ENCODE measurements at regions not wholly inside any gene's neighbourhood (a gene's known extent, or its start where the extent isn't known, plus 50 kb on each side); places are given as distances from the start of the nearest gene placed in this dataset.

GRCh38 chr15:93506646-93507045 is 417.6 kb upstream of the RGMA start:
- no peak for DNase-seq (ENCODE audit: low spot score)
- no peak for TF ChIP-seq CTCF (IDR thresholded peaks at IDR 0.05; ENCODE audit: extremely low read depth, insufficient read depth, missing control alignments)
- in situ Hi-C loops (cut with MboI; ENCODE audit: low pct_unique_long_range_greater_than_20kb, low sequenced_read_pairs, unreplicated experiment), result no loop called here

DNA sequence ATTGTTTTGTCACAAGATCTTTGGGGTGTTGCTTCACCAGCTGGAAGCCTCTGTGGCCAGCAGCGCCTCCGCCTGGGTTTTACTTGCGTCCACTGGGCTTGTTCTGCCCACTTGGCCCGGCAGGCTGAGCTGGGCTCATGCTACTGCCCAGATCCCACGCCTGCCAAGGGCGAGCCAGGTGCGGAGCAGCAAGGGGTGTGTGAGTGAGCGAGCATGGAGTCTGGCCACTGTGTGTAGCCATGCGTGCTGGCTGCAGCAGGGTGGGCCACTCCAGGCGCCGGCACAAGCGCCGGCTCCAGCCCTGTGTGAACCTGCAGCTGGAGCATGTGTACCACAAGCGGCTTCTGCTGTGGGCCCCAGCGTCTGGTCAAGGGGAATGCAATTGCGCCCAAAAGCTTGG is 416.5 kb upstream of the RGMA start:
- no peak for DNase-seq (ENCODE audit: low spot score)
- in situ Hi-C loops (cut with MboI; ENCODE audit: low pct_unique_long_range_greater_than_20kb, low sequenced_read_pairs, unreplicated experiment), result no loop called here
- no peak for TF ChIP-seq CTCF (IDR thresholded peaks at IDR 0.05; ENCODE audit: extremely low read depth, insufficient read depth, missing control alignments)

GRCh38 chr15:93501946-93502345 is 412.9 kb upstream of the RGMA start:
- DNase-seq (ENCODE audit: low spot score), result no peak
- in situ Hi-C loops (cut with MboI; ENCODE audit: low pct_unique_long_range_greater_than_20kb, low sequenced_read_pairs, unreplicated experiment), result no loop called here
- TF ChIP-seq CTCF (IDR thresholded peaks at IDR 0.05; ENCODE audit: extremely low read depth, insufficient read depth, missing control alignments), result no peak

- DNase-seq (ENCODE audit: low spot score), result no peak
- TF ChIP-seq CTCF (IDR thresholded peaks at IDR 0.05; ENCODE audit: extremely low read depth, insufficient read depth, missing control alignments), result no peak
- in situ Hi-C loops (cut with MboI; ENCODE audit: low pct_unique_long_range_greater_than_20kb, low sequenced_read_pairs, unreplicated experiment), result no loop called here
Observed at GRCh38 chr15:93500155-93500554, 411.1 kb upstream of the RGMA start.

DNA sequence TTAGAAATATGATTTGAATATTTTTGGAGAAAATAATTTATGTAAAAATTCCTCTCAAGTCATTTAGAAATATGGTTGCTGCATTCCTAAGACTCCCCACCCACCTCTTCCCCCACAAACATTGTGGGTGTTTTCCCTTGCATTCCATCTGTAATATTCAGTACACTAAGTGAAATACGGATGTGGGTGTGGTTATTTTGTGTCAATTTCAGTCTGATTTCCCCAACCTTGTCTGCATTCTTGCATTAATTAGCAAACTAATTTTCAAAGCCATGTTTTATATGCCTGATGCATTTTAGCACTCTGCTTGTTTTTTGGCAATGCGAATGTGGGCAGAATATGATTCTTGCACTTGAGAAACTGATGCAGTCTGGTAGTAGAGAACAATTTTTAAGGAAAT is 408.3 kb upstream of the RGMA start:
- TF ChIP-seq CTCF (IDR thresholded peaks at IDR 0.05; ENCODE audit: extremely low read depth, insufficient read depth, missing control alignments), result no peak
- DNase-seq (ENCODE audit: low spot score), result no peak
- in situ Hi-C loops (cut with MboI; ENCODE audit: low pct_unique_long_range_greater_than_20kb, low sequenced_read_pairs, unreplicated experiment), result no loop called here

GRCh38 chr15:93496888-93497287 is 407.9 kb upstream of the RGMA start:
- DNase-seq (ENCODE audit: low spot score), result no peak
- in situ Hi-C loops (cut with MboI; ENCODE audit: low pct_unique_long_range_greater_than_20kb, low sequenced_read_pairs, unreplicated experiment), result no loop called here
- no peak for TF ChIP-seq CTCF (IDR thresholded peaks at IDR 0.05; ENCODE audit: extremely low read depth, insufficient read depth, missing control alignments)

Measured in GM13977 (cell line).